Fibroblast of gingiva (primary cell): ENCODE measurements at regions not wholly inside any gene's neighbourhood (a gene's known extent, or its start where the extent isn't known, plus 50 kb on each side); places are given as distances from the start of the nearest gene placed in this dataset.
A peak's percentile ranks its signal among the peaks of the same experiment; 100 is the strongest.
"Not testable (repeated sequence)": the region's sequence is repeated elsewhere in the genome, so short reads cannot be mapped to it uniquely, and the experiment has no call there.

ENCODE experiments used
- DNase-seq: peaks from one replicate; pipeline ENCODE4 v3.0.0-alpha.2; 2011; ENCODE audit warnings: low read depth

GRCh38 chr5:58015175-58015574, 444.7 kb downstream of the PLK2 start:
- no peak for DNase-seq

DNA sequence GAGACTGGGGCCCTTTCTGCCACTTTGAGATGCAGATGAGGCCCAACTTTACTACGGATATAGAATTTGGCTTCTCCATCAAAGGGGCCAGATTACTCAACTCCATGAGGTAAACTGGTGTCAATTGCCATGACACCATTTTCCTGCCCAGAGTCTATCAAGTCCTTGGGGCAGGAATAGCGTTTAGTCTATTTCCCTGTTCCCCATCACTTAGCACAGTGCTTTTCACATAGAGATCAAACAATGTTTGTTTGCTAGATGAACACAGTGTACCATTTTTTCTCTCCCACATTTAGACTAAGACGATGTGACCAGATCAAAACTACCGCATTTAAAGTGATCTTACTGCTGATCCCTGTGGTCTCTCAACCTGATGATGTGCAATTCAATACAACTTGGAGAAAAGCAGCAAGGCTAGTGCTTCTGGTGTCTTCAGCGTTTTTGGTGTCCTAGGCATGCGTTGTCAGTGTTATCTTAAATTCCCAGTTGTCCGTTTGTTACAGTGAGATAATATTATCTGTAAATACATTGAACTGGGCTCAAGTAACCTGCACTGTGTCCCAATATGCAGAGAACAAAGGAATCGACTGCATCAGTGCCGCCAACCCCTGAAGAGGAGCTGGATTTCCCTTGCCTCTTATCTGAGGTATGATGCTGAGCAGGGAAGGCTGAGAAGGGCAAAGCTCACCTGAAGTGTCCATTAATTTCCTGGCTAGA, 446.2 kb downstream of the PLK2 start:
- DNase-seq = peak; percentile 0

- no peak for DNase-seq
Measured at GRCh38 chr5:58012801-58013315, 447.0 kb downstream of the PLK2 start.

- no peak for DNase-seq
Measured at GRCh38 chr5:58012102-58012501, 447.8 kb downstream of the PLK2 start.

DNA sequence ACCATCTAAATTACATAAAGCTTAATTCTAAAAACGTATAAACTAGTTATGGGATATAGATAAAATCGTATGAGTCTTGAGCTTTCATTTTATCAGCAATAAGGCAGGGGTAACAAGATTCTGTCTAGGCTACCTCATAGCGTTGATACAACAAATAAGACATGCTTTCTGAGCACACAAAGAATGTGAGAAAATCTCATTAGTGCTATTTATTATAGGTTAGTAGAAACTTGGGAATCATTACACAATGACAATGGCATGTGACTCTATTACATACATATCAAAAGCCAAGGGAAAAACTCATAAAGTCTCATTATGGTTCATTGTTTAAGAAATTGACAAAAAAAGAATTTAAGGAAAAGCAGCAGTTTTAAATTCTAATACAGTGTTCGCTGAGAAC, 448.6 kb downstream of the PLK2 start:
- DNase-seq = no peak

GRCh38 chr5:58009754-58010153, 450.1 kb downstream of the PLK2 start:
- no peak for DNase-seq

- DNase-seq = no peak
Measured at GRCh38 chr5:58002323-58002722, 457.6 kb downstream of the PLK2 start.

DNA sequence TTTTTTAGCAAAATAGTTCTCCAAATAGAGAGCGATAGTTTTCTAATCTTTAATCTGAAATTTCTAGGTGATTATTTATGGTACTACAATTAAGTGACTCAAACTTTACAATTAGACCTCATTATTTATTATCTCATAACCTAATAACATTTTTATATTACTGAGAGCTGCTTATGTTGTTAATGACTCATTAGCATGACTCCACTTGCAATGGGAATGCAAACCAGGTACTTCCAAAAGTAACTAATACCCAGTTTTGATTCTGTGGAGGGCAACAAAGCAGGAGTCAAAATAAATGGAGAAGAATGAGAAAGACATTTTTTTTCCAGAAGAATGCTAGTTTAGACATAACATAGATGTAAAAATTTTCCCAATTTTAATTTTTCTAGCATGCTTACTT, 466.0 kb downstream of the PLK2 start:
- DNase-seq = no peak

GRCh38 chr5:57989378-57989777, 470.5 kb downstream of the PLK2 start:
- DNase-seq = no peak

DNA sequence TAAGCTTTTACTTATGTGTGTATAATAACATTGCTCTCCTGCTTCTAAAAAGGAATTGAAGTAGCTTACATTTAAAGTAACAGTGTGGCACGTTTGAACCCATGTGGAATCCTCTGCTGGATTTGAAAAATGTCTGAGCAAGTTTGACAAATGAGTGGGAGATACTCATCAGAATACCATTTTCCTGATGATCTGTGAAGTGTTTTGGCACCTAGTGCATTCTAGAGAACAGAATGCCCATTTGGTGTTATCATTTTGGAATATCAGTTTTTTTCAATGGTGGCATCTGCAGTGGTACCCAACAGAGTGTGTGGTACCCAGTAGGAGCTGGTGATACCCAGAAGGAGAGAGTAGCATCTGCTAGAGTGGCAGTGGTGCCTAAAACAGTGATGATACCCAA, 471.1 kb downstream of the PLK2 start:
- no peak for DNase-seq

- DNase-seq = peak; percentile 29
Measured at GRCh38 chr5:57987552-57987951, 472.3 kb downstream of the PLK2 start.

DNA sequence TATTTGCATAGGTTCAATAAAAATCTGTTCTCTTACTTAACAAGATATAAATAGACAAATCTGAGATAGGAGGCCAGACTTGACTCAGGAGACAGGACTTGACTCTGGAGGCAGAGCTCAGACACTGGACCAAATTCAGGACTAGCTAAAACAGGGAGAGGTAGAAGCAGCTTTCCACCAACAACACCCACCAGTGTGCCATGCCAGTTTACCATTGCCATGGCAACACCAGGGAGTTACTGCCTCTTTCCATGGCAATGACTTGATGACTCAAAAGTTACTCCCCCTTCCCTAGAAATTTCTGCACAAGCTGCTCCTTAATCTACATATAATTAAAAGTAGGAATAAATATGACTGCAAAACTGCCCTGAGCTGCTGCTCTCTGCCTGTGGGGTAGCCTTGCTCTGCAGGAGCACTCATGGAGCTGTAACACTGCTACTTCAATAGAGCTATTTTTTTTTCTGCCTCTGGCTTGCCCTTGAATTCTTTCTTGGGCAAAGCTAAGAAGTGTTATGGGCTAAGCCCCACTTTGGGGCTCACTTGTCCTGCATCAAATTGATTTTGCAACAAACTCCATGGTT, 473.0 kb downstream of the PLK2 start:
- DNase-seq = peak; percentile 8

- no peak for DNase-seq
Measured at GRCh38 chr5:57983426-57983825, 476.5 kb downstream of the PLK2 start.

DNA sequence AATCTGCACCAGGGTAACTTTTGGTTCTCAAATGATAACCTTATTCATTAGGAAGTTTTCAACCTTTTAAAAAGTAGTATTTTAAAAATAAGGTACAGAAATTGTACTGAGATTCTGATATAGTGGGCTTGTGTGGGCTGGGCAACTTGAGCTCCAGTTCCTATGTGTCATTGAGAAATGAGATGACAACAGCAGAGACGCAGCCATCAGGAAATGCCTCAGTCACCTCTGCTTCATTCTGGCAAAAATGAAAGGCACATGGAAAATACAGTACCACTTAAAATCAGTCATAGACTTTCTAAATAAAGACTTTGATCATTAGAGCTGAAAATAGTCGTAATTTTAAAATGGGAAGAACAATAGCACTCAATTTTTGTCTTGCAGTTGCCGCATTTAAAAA, 480.2 kb downstream of the PLK2 start:
- no peak for DNase-seq

DNA sequence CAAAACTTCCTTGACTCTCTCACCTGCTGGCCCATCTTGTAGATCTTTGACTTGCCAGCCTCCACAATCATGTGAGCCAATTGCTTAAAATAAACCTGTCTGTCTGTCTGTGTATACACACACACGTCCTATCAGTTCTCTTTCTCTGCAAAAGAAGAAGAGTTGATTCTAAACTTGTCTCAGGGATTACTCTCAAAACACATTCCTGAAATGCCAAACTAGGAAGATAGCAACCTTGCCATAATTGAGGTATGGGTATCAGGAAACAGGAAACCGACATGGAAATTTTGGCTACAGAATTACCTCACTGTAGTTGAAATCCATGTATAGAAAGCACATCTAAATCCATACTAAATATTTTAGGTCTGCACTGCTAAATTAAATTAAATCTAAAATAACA, 483.4 kb downstream of the PLK2 start:
- DNase-seq = no peak

- DNase-seq = not testable (repeated sequence)
Measured at GRCh38 chr5:57972099-57972498, 487.8 kb downstream of the PLK2 start.

- DNase-seq = no peak
Measured at GRCh38 chr5:57960569-57960968, 478.0 kb upstream of the ACTBL2 start.

- no peak for DNase-seq
Measured at GRCh38 chr5:57956636-57957035, 474.0 kb upstream of the ACTBL2 start.

- no peak for DNase-seq
Measured at GRCh38 chr5:57955511-57955910, 472.9 kb upstream of the ACTBL2 start.

DNA sequence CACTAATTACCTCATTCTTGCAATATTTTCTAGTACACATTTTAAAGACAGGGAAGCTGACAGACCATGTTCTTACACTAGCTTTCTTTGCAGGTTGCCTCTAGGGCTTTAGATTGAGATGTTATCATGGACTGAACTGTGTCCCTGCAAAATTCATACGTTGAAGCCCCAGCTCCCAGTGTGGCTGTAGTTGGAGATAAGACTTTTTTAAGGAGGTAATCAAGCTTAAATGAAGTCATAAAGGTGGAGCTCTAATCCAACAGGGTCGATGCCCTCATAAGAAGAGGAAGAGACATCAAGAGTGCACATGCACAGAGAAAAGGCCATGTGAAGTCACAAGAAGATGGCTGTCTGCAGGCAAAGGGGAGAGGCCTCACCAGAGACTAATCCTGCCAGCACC, 471.2 kb upstream of the ACTBL2 start:
- DNase-seq = no peak

DNA sequence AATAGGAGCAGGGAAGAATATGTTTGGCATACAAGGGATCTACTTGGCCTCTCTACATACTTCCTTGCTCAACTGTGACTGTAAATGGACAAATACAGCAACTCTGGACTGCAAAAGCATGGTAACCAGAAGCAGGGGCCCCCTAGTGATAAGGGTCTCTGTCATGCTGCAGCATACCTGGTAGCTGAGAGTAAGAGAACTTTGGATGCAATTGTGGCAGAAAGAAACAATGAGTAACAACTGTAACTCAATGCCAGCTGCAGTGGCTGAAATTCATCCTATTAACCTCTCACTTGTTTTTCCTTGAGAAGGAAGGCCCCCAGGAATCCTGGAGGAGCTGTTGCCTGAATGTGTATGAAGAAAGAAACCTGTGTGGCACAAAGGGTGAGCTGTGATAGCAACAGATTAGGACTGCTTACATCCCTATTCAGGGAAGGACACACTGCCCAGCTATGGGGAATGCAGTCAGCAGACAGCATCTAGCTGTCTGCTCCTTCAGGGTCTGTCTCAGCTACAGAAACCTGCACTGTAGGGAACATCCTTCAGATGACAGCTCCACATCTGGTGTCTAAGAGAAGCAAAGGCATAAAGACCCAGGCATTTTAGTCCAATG, 468.1 kb upstream of the ACTBL2 start:
- DNase-seq = no peak

GRCh38 chr5:57948091-57948490, 465.5 kb upstream of the ACTBL2 start:
- no peak for DNase-seq

- DNase-seq = no peak
Measured at GRCh38 chr5:57947181-57947580, 464.6 kb upstream of the ACTBL2 start.
